ENCODE measurements at regions not wholly inside any gene's neighbourhood (a gene's known extent, or its start where the extent isn't known, plus 50 kb on each side); places are given as distances from the start of the nearest gene placed in this dataset.

DNA sequence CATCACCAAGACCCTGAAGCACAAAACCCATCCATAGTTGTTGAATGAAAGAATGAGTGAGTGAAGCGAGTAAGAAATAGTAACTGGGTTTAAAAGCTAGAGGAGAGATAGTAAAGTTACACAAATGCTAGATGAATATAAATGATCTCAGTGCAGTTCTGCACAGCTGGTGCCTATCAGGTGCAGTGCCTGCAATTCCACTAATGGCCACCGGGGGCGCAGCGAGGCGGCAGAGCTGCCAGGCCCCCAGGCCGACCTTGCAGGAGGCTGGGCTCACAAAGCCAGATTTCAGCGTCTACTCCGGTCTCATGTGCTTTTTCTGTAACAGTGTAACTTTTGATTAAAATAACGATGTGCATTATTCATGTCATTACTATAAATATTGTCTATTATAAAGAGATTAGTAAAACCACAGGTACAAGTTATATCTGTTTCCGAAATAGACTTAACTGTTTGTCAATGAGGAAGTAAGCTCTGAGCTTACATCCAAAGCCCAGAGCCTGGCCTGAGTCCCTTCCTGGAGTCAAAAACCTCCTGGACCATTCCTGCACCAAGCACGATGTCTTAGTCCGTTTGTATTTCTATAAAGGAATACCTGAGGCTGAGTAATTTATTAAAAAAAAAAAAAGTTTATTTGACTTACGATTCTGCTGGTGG, 477.6 kb downstream of the NPHP4 start:
- peak; percentile 49 to 62 for DNase-seq

GRCh38 chr1:5513846-5514526, 478.2 kb downstream of the NPHP4 start:
- DNase-seq: peak; percentile 89 to 91

DNA sequence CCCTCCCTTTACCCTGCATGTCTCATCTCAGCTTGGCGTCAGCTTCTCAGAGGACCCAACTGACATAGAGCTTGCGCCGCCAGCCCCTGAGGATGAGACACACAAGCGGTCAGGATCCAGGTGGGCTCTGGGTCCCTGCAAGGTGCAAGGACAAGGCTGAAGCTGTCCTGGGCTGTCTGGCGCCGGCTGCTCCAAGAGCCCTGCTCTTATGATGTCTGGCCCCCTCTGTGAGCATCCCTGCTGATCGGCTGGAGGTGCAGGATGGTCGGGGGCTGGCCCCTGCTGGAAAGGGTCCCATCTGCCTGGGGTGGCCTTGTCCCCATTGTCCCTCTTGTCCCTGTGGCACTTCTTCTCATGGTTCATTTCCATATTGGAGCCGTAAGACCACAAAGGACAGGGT, 479.0 kb downstream of the NPHP4 start:
- DNase-seq: no peak

DNA sequence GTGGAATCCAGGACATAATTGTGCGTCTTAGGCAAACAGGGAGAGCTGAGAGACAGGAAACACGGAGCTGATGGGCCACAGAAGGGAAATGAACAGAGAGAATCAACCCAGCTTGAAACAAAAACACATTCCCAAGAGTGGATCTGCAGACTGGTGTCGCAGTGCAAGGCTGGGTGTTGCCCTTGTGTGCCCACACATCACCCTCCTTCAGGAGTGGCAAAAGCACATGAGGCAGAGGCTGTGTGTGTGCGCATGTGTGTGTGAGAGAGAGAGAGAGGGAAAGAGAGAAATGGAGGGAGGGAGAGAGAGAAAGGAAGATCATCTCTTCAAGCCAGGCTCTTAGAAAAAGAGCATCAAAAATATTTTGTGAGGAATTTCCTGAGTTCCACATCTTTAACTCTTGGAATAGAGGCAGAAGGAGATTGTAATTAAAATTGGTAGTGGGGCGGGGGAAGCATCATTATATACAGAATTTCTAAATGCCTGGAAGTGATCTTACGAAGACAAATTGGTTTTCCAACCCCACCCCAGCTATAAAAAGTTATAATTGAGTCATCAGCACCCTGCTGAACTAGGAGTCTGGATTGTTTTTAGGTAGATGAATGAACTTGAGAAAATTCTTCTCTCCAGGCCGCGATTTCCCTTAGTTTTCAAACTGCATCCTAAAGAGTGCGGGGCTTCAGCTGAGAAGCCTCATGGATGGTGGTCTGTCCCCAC, 480.7 kb downstream of the NPHP4 start:
- no peak for DNase-seq

- peak; percentile 40 to 52 for DNase-seq
These were observed 482.4 kb downstream of the NPHP4 start for GRCh38 chr1:5509664-5510452.

GRCh38 chr1:5508669-5509330, 483.4 kb downstream of the NPHP4 start:
- no peak for DNase-seq

GRCh38 chr1:5507340-5507739, 484.9 kb downstream of the NPHP4 start:
- no peak for DNase-seq

GRCh38 chr1:5506634-5507033, 485.6 kb downstream of the NPHP4 start:
- DNase-seq: no peak

- no peak for DNase-seq
These were observed 486.3 kb downstream of the NPHP4 start for GRCh38 chr1:5505944-5506343.

- peak in 1 of 2 experiments; percentile 28 for DNase-seq
These were observed 487.9 kb downstream of the NPHP4 start for GRCh38 chr1:5504364-5504740.

DNA sequence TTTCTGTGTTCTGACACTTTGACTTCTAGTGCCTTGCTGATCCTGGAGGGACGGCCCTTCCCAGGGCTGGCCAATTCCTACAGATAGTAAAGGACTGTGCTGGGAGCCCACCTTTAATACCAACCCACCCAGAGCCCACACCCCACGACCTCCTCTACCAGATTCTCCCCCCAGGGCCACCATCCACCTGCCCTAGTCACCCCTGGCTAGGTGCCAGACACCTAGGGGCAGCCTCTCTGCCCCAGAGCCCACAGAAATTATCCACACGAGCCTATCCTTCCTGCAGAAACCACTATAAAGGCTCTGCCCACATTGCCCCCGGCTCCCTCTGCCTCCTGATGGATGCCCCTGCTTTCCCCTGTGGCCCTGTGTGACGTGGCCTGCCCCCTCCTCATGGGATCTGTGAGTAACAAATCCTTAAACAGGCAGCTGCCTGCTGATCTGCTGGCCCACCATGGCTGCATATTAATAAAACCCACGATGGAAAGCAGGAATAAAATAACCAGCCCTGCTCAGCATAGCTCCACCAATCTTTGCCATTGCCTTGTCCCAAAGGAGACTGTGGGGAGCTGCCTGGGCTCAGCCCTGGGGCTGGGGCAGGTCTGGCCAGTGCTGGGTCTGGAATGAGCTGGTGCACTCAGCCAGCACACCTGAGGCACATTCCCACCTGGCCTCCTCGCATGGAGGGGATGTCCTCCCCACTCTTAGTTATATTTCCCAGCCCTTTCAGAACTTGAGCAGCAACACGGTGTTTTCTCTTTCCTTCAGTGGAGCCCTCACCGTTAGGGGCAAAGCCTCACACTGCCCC, 488.5 kb downstream of the NPHP4 start:
- no peak for DNase-seq

- peak in 1 of 2 experiments; percentile 35 for DNase-seq
These were observed 489.7 kb downstream of the NPHP4 start for GRCh38 chr1:5502311-5503194.

DNA sequence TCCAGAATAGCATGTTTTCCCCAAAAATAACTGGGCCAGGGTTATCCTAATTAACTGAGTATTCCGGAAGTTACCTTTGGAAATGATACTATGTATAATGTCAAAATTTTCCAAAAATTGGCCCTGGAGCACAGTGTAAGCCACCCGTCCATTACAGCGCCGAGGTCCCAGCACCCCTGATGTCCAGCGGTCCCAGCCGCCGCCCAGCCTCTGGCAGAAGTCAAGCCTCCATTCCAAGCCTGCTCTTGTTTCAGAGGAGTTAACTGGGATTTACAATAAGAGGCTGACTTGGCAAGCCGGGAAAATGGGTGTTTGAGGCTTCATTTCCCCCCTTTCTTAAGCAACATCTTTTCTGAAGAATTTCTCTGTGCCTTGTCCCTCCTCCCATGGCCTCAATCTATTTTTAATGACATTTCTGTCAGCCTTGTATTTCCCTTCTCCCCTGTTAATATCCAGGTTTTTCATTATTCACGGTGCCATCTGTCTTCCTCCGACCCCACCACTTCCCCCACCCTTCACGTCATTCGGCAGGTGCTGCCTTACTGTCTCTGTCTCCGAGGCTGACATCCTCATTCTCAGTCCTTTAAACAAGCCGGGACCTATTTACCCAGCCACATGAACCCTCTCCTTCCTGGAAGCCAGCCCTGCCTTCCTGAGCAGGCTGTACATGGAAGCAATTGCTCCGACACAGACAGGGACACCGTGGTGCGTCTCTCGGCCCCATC, 490.9 kb downstream of the NPHP4 start:
- peak; percentile 84 to 88 for DNase-seq

DNA sequence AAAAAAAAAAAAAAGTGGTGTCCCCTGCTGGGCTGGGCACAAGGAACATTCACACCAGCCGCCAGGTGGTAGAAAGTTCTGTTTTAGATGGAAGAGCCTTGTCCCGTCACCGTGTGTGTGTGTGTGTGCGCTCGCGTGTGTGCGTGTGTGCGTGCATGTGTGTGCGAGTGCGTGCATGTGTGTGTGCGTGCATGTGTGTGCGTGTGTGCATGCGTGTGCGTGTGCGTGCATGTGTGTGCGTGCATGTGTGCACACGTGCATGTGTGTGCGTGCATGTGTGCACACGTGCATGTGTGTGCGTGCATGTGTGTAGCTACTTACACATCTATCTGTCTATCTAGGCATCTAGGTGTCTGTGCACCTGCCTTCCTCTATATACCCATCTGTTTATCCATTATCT, 491.7 kb downstream of the NPHP4 start:
- no peak for DNase-seq

GRCh38 chr1:5497503-5497902, 494.7 kb downstream of the NPHP4 start:
- no peak for DNase-seq

DNA sequence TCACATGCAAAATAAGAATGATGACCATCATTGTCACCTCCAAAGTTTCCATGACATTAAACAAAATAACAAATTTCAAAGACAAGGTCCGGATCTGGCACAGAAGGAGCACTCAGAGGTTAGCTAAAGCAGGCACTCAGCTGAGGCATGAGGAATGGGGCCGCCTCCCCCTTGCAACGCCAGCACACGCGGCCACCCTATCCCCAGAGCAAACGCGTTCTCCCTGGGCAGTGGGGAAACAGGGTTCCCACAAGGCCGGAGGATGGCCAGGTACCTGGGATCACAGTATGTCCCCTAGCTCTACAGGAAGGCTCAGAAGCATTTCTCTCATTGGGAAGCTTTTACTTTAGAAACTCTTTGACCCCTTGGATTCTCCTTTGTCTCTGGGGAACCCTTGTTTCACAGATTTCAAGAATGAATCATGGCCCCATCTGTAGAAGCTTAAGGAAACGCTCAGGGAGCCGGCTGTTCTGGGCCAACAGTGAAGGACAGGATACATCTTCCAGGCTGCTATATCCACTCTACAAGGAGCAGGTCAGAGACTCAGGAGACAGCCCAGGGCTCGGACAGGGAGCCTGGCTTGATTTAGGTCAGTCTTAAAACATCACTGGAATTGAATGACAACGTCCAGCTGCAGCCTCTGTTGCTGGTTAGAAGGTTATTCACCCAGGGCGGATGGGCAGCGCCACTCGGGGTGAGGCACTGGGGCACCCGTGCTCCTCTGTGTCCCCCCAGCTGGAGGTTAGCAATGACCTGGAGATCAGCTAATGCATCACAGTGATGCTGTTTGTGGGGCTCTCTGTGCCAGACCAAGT, 496.4 kb downstream of the NPHP4 start:
- DNase-seq: no peak

- DNase-seq: no peak
These were observed 497.7 kb downstream of the NPHP4 start for GRCh38 chr1:5494518-5494917.

- no peak for DNase-seq
These were observed 498.3 kb downstream of the NPHP4 start for GRCh38 chr1:5493851-5494311.

DNA sequence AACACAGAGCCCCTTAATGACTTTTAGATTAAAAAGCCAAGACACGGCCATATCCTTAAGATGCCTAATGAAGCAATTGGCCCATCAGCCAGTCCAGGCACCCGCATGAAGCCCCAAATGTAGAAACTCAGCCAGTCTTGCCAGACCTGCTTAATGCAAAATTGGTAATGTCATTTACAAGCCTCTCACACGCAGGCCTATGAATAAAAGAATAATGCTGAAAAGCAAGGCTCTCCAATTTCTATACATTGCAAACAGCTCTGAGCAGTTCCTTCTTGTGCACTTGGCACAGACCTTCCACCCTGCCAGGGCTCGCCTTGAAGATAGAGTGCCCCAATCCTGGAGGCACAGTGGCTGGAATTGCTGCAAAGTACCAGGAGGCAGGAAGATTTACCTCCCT, 498.9 kb downstream of the NPHP4 start:
- DNase-seq: no peak

Measured in SHP77 (cell line).